ENCODE measurements at regions not wholly inside any gene's neighbourhood (a gene's known extent, or its start where the extent isn't known, plus 50 kb on each side); places are given as distances from the start of the nearest gene placed in this dataset.

- no peak for DNase-seq
These were observed 96.7 kb upstream of the CLDN10 start for GRCh38 chr13:95455782-95456181.

GRCh38 chr13:95456815-95457214, 95.7 kb upstream of the CLDN10 start:
- DNase-seq = no peak

- no peak for DNase-seq
These were observed 95.2 kb upstream of the CLDN10 start for GRCh38 chr13:95457294-95457693.

- no peak for DNase-seq
These were observed 89.7 kb upstream of the CLDN10 start for GRCh38 chr13:95462801-95463200.

- no peak for DNase-seq
These were observed 89.0 kb upstream of the CLDN10 start for GRCh38 chr13:95463531-95463930.

- no peak for DNase-seq
These were observed 81.8 kb upstream of the CLDN10 start for GRCh38 chr13:95470574-95471366.

- DNase-seq = no peak
These were observed 80.6 kb upstream of the CLDN10 start for GRCh38 chr13:95471960-95472359.

- no peak for DNase-seq
These were observed 77.5 kb upstream of the CLDN10 start for GRCh38 chr13:95474992-95475391.

GRCh38 chr13:95477187-95477586, 75.3 kb upstream of the CLDN10 start:
- no peak for DNase-seq

- no peak for DNase-seq
These were observed 72.8 kb upstream of the CLDN10 start for GRCh38 chr13:95479731-95480130.

GRCh38 chr13:95480131-95480545, 72.4 kb upstream of the CLDN10 start:
- peak; percentile 41 for DNase-seq

GRCh38 chr13:95480791-95481780, 71.4 kb upstream of the CLDN10 start:
- DNase-seq = no peak

- no peak for DNase-seq
These were observed 68.5 kb upstream of the CLDN10 start for GRCh38 chr13:95484052-95484451.

GRCh38 chr13:95485045-95485517, 67.4 kb upstream of the CLDN10 start:
- no peak for DNase-seq

GRCh38 chr13:95485518-95486144, 66.9 kb upstream of the CLDN10 start:
- no peak for DNase-seq

GRCh38 chr13:95492044-95492801, 60.3 kb upstream of the CLDN10 start:
- no peak for DNase-seq

GRCh38 chr13:95494082-95494681, 58.3 kb upstream of the CLDN10 start:
- DNase-seq = no peak

GRCh38 chr13:95496485-95496884, 56.0 kb upstream of the CLDN10 start:
- DNase-seq = no peak

GRCh38 chr13:95497381-95497807, 55.1 kb upstream of the CLDN10 start:
- no peak for DNase-seq

GRCh38 chr13:95498886-95499285, 53.6 kb upstream of the CLDN10 start:
- DNase-seq = no peak

GRCh38 chr13:95499811-95500712, 52.5 kb upstream of the CLDN10 start:
- DNase-seq = no peak
